ENCODE measurements at regions not wholly inside any gene's neighbourhood (a gene's known extent, or its start where the extent isn't known, plus 50 kb on each side); places are given as distances from the start of the nearest gene placed in this dataset.
A peak's percentile ranks its signal among the peaks of the same experiment; 100 is the strongest.

DNA sequence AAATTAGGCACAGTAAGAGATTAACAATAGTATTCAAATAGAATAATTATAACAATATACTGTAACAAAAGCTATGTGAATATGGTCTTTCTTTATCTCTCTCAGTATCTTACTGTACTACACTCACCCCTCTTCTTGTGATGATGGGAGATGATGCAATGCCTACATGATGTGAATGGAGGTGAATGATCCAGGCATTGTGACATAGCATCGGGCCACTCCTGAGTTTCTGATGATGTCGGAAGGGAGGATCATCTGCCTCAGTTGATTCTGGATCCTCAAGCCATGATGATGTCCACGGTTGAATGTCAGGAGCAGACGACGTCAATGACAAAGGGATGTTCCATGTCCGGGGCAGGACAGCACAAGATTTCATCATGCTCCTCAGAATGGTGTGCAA, 268.3 kb upstream of the MGAT5 start:
- intact Hi-C loops (cut with DNase I): no loop called here
- WGBS, 3 donors: 93 to 96% (median 94%) methylated on average over 6 of the region's 6 CpGs
- Histone ChIP-seq H3K27me3 (ENCODE audit: insufficient read depth in 3 of 3, low read length in 2 of 3) (no peaks in the 10 kb centered on the region), H3K9me3 (no peaks in the 10 kb centered on the region), H3K4me1 (peaks cover 6% of the 10 kb centered on the region), H3K27ac (no peak overlapping the region), H3K4me3 (no peak overlapping the region), H3K36me3 (ENCODE audit: insufficient read depth in 1 of 2, low read depth in 1 of 2) (no peaks in the 10 kb centered on the region)
- ATAC-seq (no peak), DNase-seq (no peak)
- TF ChIP-seq, protein P1, sequence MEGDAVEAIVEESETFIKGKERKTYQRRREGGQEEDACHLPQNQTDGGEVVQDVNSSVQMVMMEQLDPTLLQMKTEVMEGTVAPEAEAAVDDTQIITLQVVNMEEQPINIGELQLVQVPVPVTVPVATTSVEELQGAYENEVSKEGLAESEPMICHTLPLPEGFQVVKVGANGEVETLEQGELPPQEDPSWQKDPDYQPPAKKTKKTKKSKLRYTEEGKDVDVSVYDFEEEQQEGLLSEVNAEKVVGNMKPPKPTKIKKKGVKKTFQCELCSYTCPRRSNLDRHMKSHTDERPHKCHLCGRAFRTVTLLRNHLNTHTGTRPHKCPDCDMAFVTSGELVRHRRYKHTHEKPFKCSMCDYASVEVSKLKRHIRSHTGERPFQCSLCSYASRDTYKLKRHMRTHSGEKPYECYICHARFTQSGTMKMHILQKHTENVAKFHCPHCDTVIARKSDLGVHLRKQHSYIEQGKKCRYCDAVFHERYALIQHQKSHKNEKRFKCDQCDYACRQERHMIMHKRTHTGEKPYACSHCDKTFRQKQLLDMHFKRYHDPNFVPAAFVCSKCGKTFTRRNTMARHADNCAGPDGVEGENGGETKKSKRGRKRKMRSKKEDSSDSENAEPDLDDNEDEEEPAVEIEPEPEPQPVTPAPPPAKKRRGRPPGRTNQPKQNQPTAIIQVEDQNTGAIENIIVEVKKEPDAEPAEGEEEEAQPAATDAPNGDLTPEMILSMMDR (IDR thresholded peaks at IDR 0.05): no peak

DNA sequence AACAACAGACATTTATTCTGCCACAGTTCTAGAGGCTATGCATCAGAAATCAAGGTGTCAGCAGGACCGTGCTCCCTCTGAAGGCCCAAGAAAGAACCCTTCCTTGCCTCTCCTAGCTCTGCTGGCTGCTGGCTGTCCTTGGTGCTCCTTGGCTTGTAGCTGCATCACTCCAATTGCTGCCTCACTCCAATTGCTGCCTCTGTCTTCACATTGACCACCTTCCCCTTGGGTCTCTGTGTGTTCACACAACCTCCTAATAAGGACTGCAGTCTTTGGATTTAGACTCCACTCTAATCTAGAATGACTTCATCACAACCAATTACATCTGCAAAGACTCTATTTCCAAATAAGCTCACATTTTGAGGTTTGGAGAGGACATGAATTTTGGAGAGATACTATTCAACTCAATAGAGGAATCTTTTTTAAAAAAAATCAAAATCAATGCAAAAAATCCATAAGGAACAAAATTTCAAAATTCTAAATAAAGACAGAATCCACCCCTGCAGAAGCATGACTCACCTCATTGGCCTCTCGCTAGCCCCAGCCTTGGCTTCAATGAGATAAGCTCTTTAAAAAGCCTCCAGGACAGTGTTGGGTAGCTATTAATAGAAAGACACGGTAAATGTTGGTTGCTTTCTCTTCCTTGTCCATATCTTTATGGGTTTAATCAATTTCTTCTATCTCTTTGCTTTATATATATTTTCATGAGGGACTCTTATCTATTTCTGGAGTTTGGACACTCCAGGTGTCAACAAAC, 267.6 kb upstream of the MGAT5 start:
- H3K36me3 ChIP-seq (ENCODE audit: insufficient read depth in 1 of 2, low read depth in 1 of 2): no peaks in the 10 kb centered on the region
- TF ChIP-seq, protein P1 (IDR thresholded peaks at IDR 0.05): no peak
- DNase-seq (no peak), ATAC-seq (peak; percentile 83 to 94 (median 92))
- H3K9me3 ChIP-seq: no peaks in the 10 kb centered on the region
- peak overlapping the region; percentile 40 for H3K4me3 ChIP-seq
- WGBS, 3 donors: 44 to 61% (median 46%) methylated on average over 3 of the region's 3 CpGs
- peaks cover 6% of the 10 kb centered on the region for H3K4me1 ChIP-seq
- no peaks in the 10 kb centered on the region for H3K27me3 ChIP-seq (ENCODE audit: insufficient read depth in 3 of 3, low read length in 2 of 3)
- intact Hi-C loops (cut with DNase I): no loop called here
- peak overlapping the region; percentile 59 for H3K27ac ChIP-seq

DNA sequence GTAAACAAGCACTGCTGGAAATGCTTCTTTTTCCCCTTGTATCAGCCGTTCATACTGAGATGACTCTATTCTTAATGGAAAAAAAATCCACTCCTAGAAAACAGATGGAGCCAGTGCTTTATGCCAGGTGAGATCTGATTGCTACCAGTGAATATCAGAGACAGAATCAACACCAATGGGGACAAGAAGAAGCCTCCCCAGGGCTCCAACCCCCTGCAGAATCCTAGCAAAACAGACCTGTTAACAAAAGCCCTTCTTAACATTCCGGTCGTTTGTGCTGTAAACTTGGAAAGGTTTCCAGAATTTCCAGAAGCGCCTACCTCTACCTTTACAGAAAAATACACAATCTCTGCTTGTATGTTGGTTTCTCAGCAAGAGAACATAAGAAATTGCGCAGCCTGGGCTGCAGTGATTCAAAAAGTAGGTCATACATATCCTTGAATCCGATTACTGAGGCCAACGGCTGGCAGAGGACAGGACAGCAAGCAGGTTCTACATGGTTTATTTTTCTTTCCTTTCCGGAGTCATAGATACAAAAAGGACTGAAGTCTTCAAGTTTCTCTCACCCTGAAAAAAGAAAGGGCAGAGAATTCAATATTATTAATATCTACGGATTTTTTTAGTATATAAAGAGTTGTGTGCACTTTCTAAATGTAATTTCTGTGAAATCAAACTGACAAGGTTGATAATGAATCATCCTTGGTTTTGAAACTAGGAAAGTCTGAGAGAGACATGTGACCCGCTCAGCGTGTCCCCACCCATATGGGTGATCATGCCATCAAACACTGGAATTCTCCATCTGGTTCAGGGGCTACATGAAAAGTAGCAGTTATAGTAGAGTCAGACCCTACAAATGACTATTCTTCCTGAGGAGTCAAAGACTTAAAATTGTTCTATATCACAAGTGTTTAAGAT, 266.7 kb upstream of the MGAT5 start:
- ATAC-seq (peak; percentile 65 to 81 (median 75)), DNase-seq (no peak)
- no peaks in the 10 kb centered on the region for H3K36me3 ChIP-seq (ENCODE audit: insufficient read depth in 1 of 2, low read depth in 1 of 2)
- no peaks in the 10 kb centered on the region for H3K9me3 ChIP-seq
- no peaks in the 10 kb centered on the region for H3K27me3 ChIP-seq (ENCODE audit: insufficient read depth in 3 of 3, low read length in 2 of 3)
- intact Hi-C loops (cut with DNase I): no loop called here
- peak overlapping the region; percentile 40 for H3K4me3 ChIP-seq
- TF ChIP-seq, protein P1 (IDR thresholded peaks at IDR 0.05): no peak
- 31 to 51% (median 34%) methylated on average over 11 of the region's 11 CpGs for WGBS, 3 donors
- peak overlapping the region; percentile 59 for H3K27ac ChIP-seq
- peaks cover 6% of the 10 kb centered on the region for H3K4me1 ChIP-seq

DNA sequence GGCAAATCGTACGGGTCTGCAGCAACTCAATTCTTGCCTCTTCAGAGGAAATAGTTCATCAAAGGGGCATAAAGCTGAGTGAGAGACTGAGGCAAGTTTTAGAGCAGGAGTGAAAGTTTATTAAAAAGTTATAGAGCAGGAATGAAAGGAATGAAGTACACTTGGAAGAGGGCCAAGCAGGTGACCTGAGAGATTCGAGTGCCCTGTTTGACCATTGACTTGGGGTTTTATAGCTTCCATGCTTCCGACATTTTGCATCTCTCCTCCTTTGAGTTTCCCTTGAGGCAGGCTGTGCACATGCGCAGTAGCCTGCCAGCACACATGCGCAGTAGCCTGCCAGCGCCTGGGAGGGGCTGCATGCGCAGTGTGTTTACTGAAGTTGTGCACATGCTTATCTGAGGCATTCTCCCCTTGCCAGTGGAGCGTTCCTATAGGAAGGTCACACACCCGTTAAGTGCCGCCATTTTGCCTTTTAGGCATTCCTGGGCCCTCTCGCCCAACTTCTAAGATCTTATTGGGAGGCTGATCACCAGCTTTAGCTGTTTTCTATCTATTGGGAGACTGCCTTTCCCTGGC, 265.5 kb upstream of the MGAT5 start:
- no peaks in the 10 kb centered on the region for H3K27me3 ChIP-seq (ENCODE audit: insufficient read depth in 3 of 3, low read length in 2 of 3)
- ATAC-seq (no peak), DNase-seq (no peak)
- TF ChIP-seq, protein P1 (IDR thresholded peaks at IDR 0.05): no peak
- WGBS, 3 donors: 87 to 92% (median 89%) methylated on average over 12 of the region's 12 CpGs
- no peak overlapping the region for H3K4me3 ChIP-seq
- no peaks in the 10 kb centered on the region for H3K36me3 ChIP-seq (ENCODE audit: insufficient read depth in 1 of 2, low read depth in 1 of 2)
- H3K27ac ChIP-seq: no peak overlapping the region
- H3K4me1 ChIP-seq: peaks cover 6% of the 10 kb centered on the region
- intact Hi-C loops (cut with DNase I): no loop called here
- no peaks in the 10 kb centered on the region for H3K9me3 ChIP-seq

Data from psoas muscle (tissue), 7 donors.